Suppressor macrophage treated with lipopolysaccharide for 4 hours (primary cell): ENCODE measurements at regions not wholly inside any gene's neighbourhood (a gene's known extent, or its start where the extent isn't known, plus 50 kb on each side); places are given as distances from the start of the nearest gene placed in this dataset.
"Not testable (repeated sequence)": the region's sequence is repeated elsewhere in the genome, so short reads cannot be mapped to it uniquely, and the experiment has no call there.

Experiments
- DNase-seq: peaks from one replicate; pipeline ENCODE4 v3.0.0-alpha.2; 2020

- DNase-seq = no peak
Measured at GRCh38 chr13:65287405-65287804, 1942.7 kb downstream of the PCDH9 start.

- DNase-seq = no peak
Measured at GRCh38 chr13:65275838-65276630, 1954.1 kb downstream of the PCDH9 start.

- no peak for DNase-seq
Measured at GRCh38 chr13:65275108-65275507, 1955.0 kb downstream of the PCDH9 start.

GRCh38 chr13:65273811-65274420 lies 1956.2 kb downstream of the PCDH9 start:
- DNase-seq = not testable (repeated sequence)

GRCh38 chr13:65268009-65268408 lies 1962.1 kb downstream of the PCDH9 start:
- no peak for DNase-seq

GRCh38 chr13:65265988-65266387 lies 1964.1 kb downstream of the PCDH9 start:
- no peak for DNase-seq

GRCh38 chr13:65264066-65264465 lies 1966.1 kb downstream of the PCDH9 start:
- no peak for DNase-seq

- peak; percentile 9 for DNase-seq
Measured at GRCh38 chr13:65260946-65261891, 1968.9 kb downstream of the PCDH9 start.

- no peak for DNase-seq
Measured at GRCh38 chr13:65240773-65241172, 1989.4 kb downstream of the PCDH9 start.

- no peak for DNase-seq
Measured at GRCh38 chr13:65236841-65237418, 1993.2 kb downstream of the PCDH9 start.

GRCh38 chr13:65217471-65217995 lies 2012.6 kb downstream of the PCDH9 start:
- no peak for DNase-seq

GRCh38 chr13:65202845-65203244 lies 2027.3 kb downstream of the PCDH9 start:
- not testable (repeated sequence) for DNase-seq

GRCh38 chr13:65188721-65189120 lies 2041.4 kb downstream of the PCDH9 start:
- no peak for DNase-seq

GRCh38 chr13:65168026-65168425 lies 2062.1 kb downstream of the PCDH9 start:
- no peak for DNase-seq

GRCh38 chr13:65166675-65167074 lies 2063.5 kb downstream of the PCDH9 start:
- no peak for DNase-seq

- DNase-seq = no peak
Measured at GRCh38 chr13:65159803-65160202, 2070.3 kb downstream of the PCDH9 start.

GRCh38 chr13:65155861-65156260 lies 2074.3 kb downstream of the PCDH9 start:
- no peak for DNase-seq

- no peak for DNase-seq
Measured at GRCh38 chr13:65154661-65155447, 2075.3 kb downstream of the PCDH9 start.

- no peak for DNase-seq
Measured at GRCh38 chr13:65149687-65150086, 2080.4 kb downstream of the PCDH9 start.

- no peak for DNase-seq
Measured at GRCh38 chr13:65143920-65144319, 2086.2 kb downstream of the PCDH9 start.

GRCh38 chr13:65133094-65133493 lies 2097.0 kb downstream of the PCDH9 start:
- no peak for DNase-seq

- DNase-seq = no peak
Measured at GRCh38 chr13:65125236-65125635, 2104.9 kb downstream of the PCDH9 start.
